Loucy (cell line): ENCODE measurements at regions not wholly inside any gene's neighbourhood (a gene's known extent, or its start where the extent isn't known, plus 50 kb on each side); places are given as distances from the start of the nearest gene placed in this dataset.

ENCODE experiments used
- CTCF ChIP-seq: fragments of 200-600 bp; sonication (generic); conservative IDR thresholded peaks from 2 replicates; pipeline ENCODE4 v1.5.1; 2014; ENCODE audit warnings: mild to moderate bottlenecking, antibody characterized with exemption, low read length
- EZH2phosphoT487 ChIP-seq: fragments of 200-600 bp; IDR thresholded peaks from 2 replicates; pipeline ENCODE4 v1.6.1; 2018; ENCODE audit warnings: antibody characterized with exemption, mild to moderate bottlenecking, moderate library complexity, borderline replicate concordance

GRCh38 chr1:213325482-213325881 is 274.4 kb downstream of the RPS6KC1 start:
- TF ChIP-seq CTCF (no peak), EZH2phosphoT487 (no peak)
